WTC11 (cell line): ENCODE measurements at regions not wholly inside any gene's neighbourhood (a gene's known extent, or its start where the extent isn't known, plus 50 kb on each side); places are given as distances from the start of the nearest gene placed in this dataset.

ENCODE experiments used
- ATAC-seq: fragments of 200-7000 bp; cut with Tn5 transposase; 2 replicates; pipeline ENCODE4 v1.10.0; 2021; ENCODE audit warnings: mild to moderate bottlenecking, moderate library complexity
- CTCF ChIA-PET: fragments of 300-600 bp; sonication (Branson Sonifier 250); formaldehyde crosslinking; loops from one replicate; lab custom pipeline; 2021; ENCODE audit warnings: antibody characterized with exemption; lab: Charles Lee
- POLR2A ChIA-PET: fragments of 350-600 bp; sonication (Branson Sonifier 250); formaldehyde crosslinking; loops from one replicate; lab custom pipeline; 2021; ENCODE audit warnings: antibody characterized with exemption; lab: Charles Lee
- DNase-seq: peaks from one replicate; pipeline ENCODE4 v3.0.0; 2021; ENCODE audit warnings: low spot score
- H3K27ac Mint-ChIP-seq: 2 replicates; pipeline ENCODE4 v1.8.0; 2021; ENCODE audit warnings: mixed read lengths
- H3K27me3 Mint-ChIP-seq: 2 replicates; pipeline ENCODE4 v1.8.0; 2021; ENCODE audit warnings: low read depth, mild to moderate bottlenecking, moderate library complexity, mixed read lengths
- H3K36me3 Mint-ChIP-seq: 2 replicates; pipeline ENCODE4 v1.8.0; 2021; ENCODE audit warnings: mixed read lengths
- H3K4me1 Mint-ChIP-seq: 2 replicates; pipeline ENCODE4 v1.8.0; 2022; ENCODE audit warnings: mixed read lengths
- H3K4me3 Mint-ChIP-seq: 2 replicates; pipeline ENCODE4 v1.8.0; 2021; ENCODE audit warnings: mild to moderate bottlenecking, moderate library complexity, mixed read lengths
- H3K9me3 Mint-ChIP-seq: 2 replicates; pipeline ENCODE4 v1.8.0; 2021; ENCODE audit warnings: mixed read lengths
- ARID4B ChIP-seq: sonication (generic); formaldehyde crosslinking; IDR thresholded peaks from 2 replicates; pipeline ENCODE4 v1.8.0; 2023; ENCODE audit warnings: missing genetic modification reagents, mild to moderate bottlenecking, borderline replicate concordance
- ATF6 ChIP-seq: sonication (generic); formaldehyde crosslinking; IDR thresholded peaks from 2 replicates; pipeline ENCODE4 v1.8.1; 2023; ENCODE audit warnings: mild to moderate bottlenecking, missing genetic modification reagents
- CDX4 ChIP-seq: fragments of 250-450 bp; sonication (Bioruptor Pico); IDR thresholded peaks from 2 replicates; pipeline ENCODE4 v1.9.0; 2021; ENCODE audit warnings: moderate library complexity, mild to moderate bottlenecking, inconsistent platforms, borderline replicate concordance
- CREB1 ChIP-seq: sonication (generic); formaldehyde crosslinking; IDR thresholded peaks from 2 replicates; pipeline ENCODE4 v1.8.0; 2023; ENCODE audit warnings: mild to moderate bottlenecking, missing genetic modification reagents
- CREM ChIP-seq: sonication (generic); formaldehyde crosslinking; IDR thresholded peaks from 2 replicates; pipeline ENCODE4 v1.8.1; 2022; ENCODE audit warnings: mild to moderate bottlenecking, missing genetic modification reagents, moderate library complexity
- CTCF ChIP-seq: fragments of 200-600 bp; IDR thresholded peaks from 2 replicates; pipeline ENCODE4 v1.8.0; 2022; ENCODE audit warnings: antibody characterized with exemption
- ELF4 ChIP-seq: sonication (generic); formaldehyde crosslinking; IDR thresholded peaks from 2 replicates; pipeline ENCODE4 v1.8.1; 2022; ENCODE audit warnings: low read depth, mild to moderate bottlenecking, moderate library complexity, missing genetic modification reagents
- FOXJ3 ChIP-seq: sonication (generic); formaldehyde crosslinking; IDR thresholded peaks from 2 replicates; pipeline ENCODE4 v1.9.0; 2021; ENCODE audit warnings: missing genetic modification reagents, mild to moderate bottlenecking, borderline replicate concordance
- FOXP1 ChIP-seq: sonication (generic); formaldehyde crosslinking; IDR thresholded peaks from 2 replicates; pipeline ENCODE4 v1.8.0; 2022; ENCODE audit warnings: missing genetic modification reagents, mild to moderate bottlenecking, moderate library complexity, borderline replicate concordance
- GTF2I ChIP-seq: fragments of 250-450 bp; sonication (Bioruptor Pico); conservative IDR thresholded peaks from 2 replicates; pipeline ENCODE4 v1.4.0; 2021; ENCODE audit warnings: mild to moderate bottlenecking
- IRF1 ChIP-seq: sonication (generic); formaldehyde crosslinking; IDR thresholded peaks from 2 replicates; pipeline ENCODE4 v1.8.0; 2023; ENCODE audit warnings: missing genetic modification reagents
- IRF2 ChIP-seq: sonication (generic); formaldehyde crosslinking; IDR thresholded peaks from 2 replicates; pipeline ENCODE4 v1.8.0; 2022; ENCODE audit warnings: low read depth, missing genetic modification reagents, borderline replicate concordance
- JUN ChIP-seq: sonication (generic); formaldehyde crosslinking; IDR thresholded peaks from 2 replicates; pipeline ENCODE4 v1.8.0; 2023; ENCODE audit warnings: mild to moderate bottlenecking, missing genetic modification reagents
- NFYB ChIP-seq: sonication (generic); formaldehyde crosslinking; conservative IDR thresholded peaks from 2 replicates; pipeline ENCODE4 v1.8.0; 2022; ENCODE audit warnings: low read depth, missing genetic modification reagents
- PRRX2 ChIP-seq: fragments of 250-450 bp; sonication (Bioruptor Pico); IDR thresholded peaks from 2 replicates; pipeline ENCODE4 v1.8.0; 2021; ENCODE audit warnings: mild to moderate bottlenecking
- SMAD3 ChIP-seq: sonication (generic); formaldehyde crosslinking; IDR thresholded peaks from 2 replicates; pipeline ENCODE4 v1.8.0; 2022; ENCODE audit warnings: missing genetic modification reagents, mild to moderate bottlenecking, borderline replicate concordance
- SMAD4 ChIP-seq: sonication (generic); formaldehyde crosslinking; IDR thresholded peaks from 2 replicates; pipeline ENCODE4 v1.8.0; 2022; ENCODE audit warnings: mild to moderate bottlenecking, missing genetic modification reagents
- TCF7 ChIP-seq: sonication (generic); formaldehyde crosslinking; IDR thresholded peaks from 2 replicates; pipeline ENCODE4 v1.8.0; 2022; ENCODE audit warnings: mild to moderate bottlenecking, low read depth, missing genetic modification reagents, moderate library complexity
- ZBTB43 ChIP-seq: sonication (generic); formaldehyde crosslinking; IDR thresholded peaks from 2 replicates; pipeline ENCODE4 v1.8.1; 2023; ENCODE audit warnings: mild to moderate bottlenecking, missing genetic modification reagents
- ZNF219 ChIP-seq: sonication (generic); formaldehyde crosslinking; IDR thresholded peaks from 2 replicates; pipeline ENCODE4 v1.8.0; 2023; ENCODE audit warnings: missing genetic modification reagents, mild to moderate bottlenecking, borderline replicate concordance
- ZNF396 ChIP-seq: fragments of 250-450 bp; sonication (Bioruptor Pico); IDR thresholded peaks from 2 replicates; pipeline ENCODE4 v1.8.0; 2021; ENCODE audit warnings: mild to moderate bottlenecking, moderate library complexity, borderline replicate concordance
- ZNF416 ChIP-seq: fragments of 250-450 bp; sonication (Bioruptor Pico); IDR thresholded peaks from 2 replicates; pipeline ENCODE4 v1.9.0; 2021; ENCODE audit warnings: mild to moderate bottlenecking, inconsistent platforms

GRCh38 chr2:59713577-59713976, 839.9 kb downstream of the BCL11A start:
- no peak overlapping the region for H3K27ac Mint-ChIP-seq

GRCh38 chr2:59711121-59711520, 842.3 kb downstream of the BCL11A start:
- no peak for ATAC-seq
- no peaks in the 10 kb centered on the region for H3K4me1 Mint-ChIP-seq
- DNase-seq = no peak
- TF ChIP-seq IRF2 (CRISPR knock-in tag) (no peak), GTF2I (CRISPR knock-in tag) (no peak), ZNF416 (CRISPR knock-in tag) (no peak), CTCF (no peak), FOXJ3 (CRISPR knock-in tag) (no peak), SMAD3 (no peak), SMAD4 (CRISPR knock-in tag) (no peak), CREB1 (no peak), CREM (CRISPR knock-in tag) (no peak), ARID4B (no peak), NFYB (CRISPR knock-in tag) (no peak), ZNF396 (CRISPR knock-in tag) (no peak), CDX4 (CRISPR knock-in tag) (no peak), ZNF219 (CRISPR knock-in tag) (no peak)
- TF ChIP-seq, all 79 proteins: peak for 0
- Mint-ChIP-seq H3K27me3 (no peaks in the 10 kb centered on the region), H3K36me3 (no peaks in the 10 kb centered on the region), H3K9me3 (no peaks in the 10 kb centered on the region), H3K27ac (no peak overlapping the region), H3K4me3 (no peak overlapping the region)
- ChIA-PET CTCF (no interaction called here), POLR2A (no interaction called here)

More at GRCh38 chr2:59713577-59713976, 839.9 kb downstream of the BCL11A start:
- CTCF ChIA-PET = no interaction called here
- ATAC-seq (no peak), DNase-seq (no peak)
- Mint-ChIP-seq H3K9me3 (no peaks in the 10 kb centered on the region), H3K4me3 (no peak overlapping the region), H3K4me1 (no peaks in the 10 kb centered on the region), H3K36me3 (no peaks in the 10 kb centered on the region), H3K27me3 (no peaks in the 10 kb centered on the region)
- POLR2A ChIA-PET = no interaction called here
- TF ChIP-seq ZNF416 (CRISPR knock-in tag) (no peak), PRRX2 (no peak), FOXP1 (CRISPR knock-in tag) (no peak), IRF1 (CRISPR knock-in tag) (no peak), ELF4 (no peak), TCF7 (CRISPR knock-in tag) (no peak), JUN (no peak), ZBTB43 (CRISPR knock-in tag) (no peak), ATF6 (CRISPR knock-in tag) (no peak)
